B cell (primary cell): ENCODE measurements at regions not wholly inside any gene's neighbourhood (a gene's known extent, or its start where the extent isn't known, plus 50 kb on each side); places are given as distances from the start of the nearest gene placed in this dataset.

ENCODE experiments used
- EZH2 ChIP-seq: IDR thresholded peaks from 2 replicates; pipeline ENCODE4 v1.6.1; 2012; ENCODE audit warnings: borderline replicate concordance, low read depth, mild to moderate bottlenecking, moderate library complexity, low read length; ENCODE audit not compliant: insufficient read depth, poor library complexity, severe bottlenecking
- TF ChIP-seq, protein P1 (sequence below): fragments of 200-600 bp; IDR thresholded peaks from one replicate; pipeline ENCODE4 v1.8.0; 2022; ENCODE audit warnings: antibody characterized with exemption, mild to moderate bottlenecking

GRCh38 chr11:37724315-37724714 is 1126.3 kb upstream of the RAG2 start:
- no peak for TF ChIP-seq EZH2
- TF ChIP-seq, protein P1, sequence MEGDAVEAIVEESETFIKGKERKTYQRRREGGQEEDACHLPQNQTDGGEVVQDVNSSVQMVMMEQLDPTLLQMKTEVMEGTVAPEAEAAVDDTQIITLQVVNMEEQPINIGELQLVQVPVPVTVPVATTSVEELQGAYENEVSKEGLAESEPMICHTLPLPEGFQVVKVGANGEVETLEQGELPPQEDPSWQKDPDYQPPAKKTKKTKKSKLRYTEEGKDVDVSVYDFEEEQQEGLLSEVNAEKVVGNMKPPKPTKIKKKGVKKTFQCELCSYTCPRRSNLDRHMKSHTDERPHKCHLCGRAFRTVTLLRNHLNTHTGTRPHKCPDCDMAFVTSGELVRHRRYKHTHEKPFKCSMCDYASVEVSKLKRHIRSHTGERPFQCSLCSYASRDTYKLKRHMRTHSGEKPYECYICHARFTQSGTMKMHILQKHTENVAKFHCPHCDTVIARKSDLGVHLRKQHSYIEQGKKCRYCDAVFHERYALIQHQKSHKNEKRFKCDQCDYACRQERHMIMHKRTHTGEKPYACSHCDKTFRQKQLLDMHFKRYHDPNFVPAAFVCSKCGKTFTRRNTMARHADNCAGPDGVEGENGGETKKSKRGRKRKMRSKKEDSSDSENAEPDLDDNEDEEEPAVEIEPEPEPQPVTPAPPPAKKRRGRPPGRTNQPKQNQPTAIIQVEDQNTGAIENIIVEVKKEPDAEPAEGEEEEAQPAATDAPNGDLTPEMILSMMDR, result no peak
